Liver (tissue), 3 donors: ENCODE measurements at regions not wholly inside any gene's neighbourhood (a gene's known extent, or its start where the extent isn't known, plus 50 kb on each side); places are given as distances from the start of the nearest gene placed in this dataset.

Experiments used
- ATF3 ChIP-seq: IDR thresholded peaks from 2 replicates; pipeline ENCODE4 v1.6.1; 2016; ENCODE audit warnings: antibody characterized with exemption
- CTCF ChIP-seq: fragments of 150-350 bp; IDR thresholded peaks from 2 replicates; pipeline ENCODE4 v1.5.1; 2017; ENCODE audit warnings: improper control_type of control experiment, low read depth, low read length; ENCODE audit not compliant: missing input control
- EGR1 ChIP-seq, 2 donors: IDR thresholded peaks; 2 replicates each; pipeline ENCODE4 v1.6.1; 2016 to 2018; ENCODE audit warnings: antibody characterized with exemption in 2 of 2, low read depth in 2 of 2
- HNF4A ChIP-seq, 2 donors: conservative IDR thresholded peaks; 2 replicates each; pipeline ENCODE4 v1.6.1; 2016; ENCODE audit warnings: antibody characterized with exemption in 2 of 2, mild to moderate bottlenecking in 2 of 2
- JUND ChIP-seq, 2 donors: IDR thresholded peaks; 2 replicates each; pipeline ENCODE4 v1.6.1; 2016; ENCODE audit warnings: antibody characterized with exemption in 2 of 2
- TAF1 ChIP-seq: conservative IDR thresholded peaks from 2 replicates; pipeline ENCODE4 v1.6.1; 2016; ENCODE audit warnings: antibody characterized with exemption, mild to moderate bottlenecking
- donor health status: healthy.
- donor health status: healthy.

GRCh38 chr6:4705809-4706208 is 70.4 kb upstream of the CDYL start:
- TF ChIP-seq CTCF: no peak
- no peak for TF ChIP-seq TAF1
- TF ChIP-seq EGR1 (IDR thresholded peaks at IDR 0.05; ENCODE audit: low read depth in 2 of 2): no peak
- TF ChIP-seq ATF3: no peak
- TF ChIP-seq JUND (IDR thresholded peaks at IDR 0.05): no peak
- TF ChIP-seq HNF4A (conservative IDR thresholded peaks at IDR 0.05): no peak
